Nephron (organoid): ENCODE measurements at regions not wholly inside any gene's neighbourhood (a gene's known extent, or its start where the extent isn't known, plus 50 kb on each side); places are given as distances from the start of the nearest gene placed in this dataset.

ENCODE experiments used
- H3K27ac Mint-ChIP-seq, 3 experiments: 2 replicates each; pipeline ENCODE4 v1.8.0; 2020; ENCODE audit warnings: mixed read lengths in 3 of 3, mild to moderate bottlenecking in 2 of 3, moderate library complexity in 1 of 3
- H3K27me3 Mint-ChIP-seq: 2 replicates; pipeline ENCODE4 v1.8.0; 2021; ENCODE audit warnings: low read depth, mild to moderate bottlenecking, moderate library complexity, mixed read lengths
- H3K36me3 Mint-ChIP-seq: 2 replicates; pipeline ENCODE4 v1.8.0; 2020; ENCODE audit warnings: low read depth, mixed read lengths
- H3K4me1 Mint-ChIP-seq: 2 replicates; pipeline ENCODE4 v1.8.0; 2020; ENCODE audit warnings: mixed read lengths
- H3K4me3 Mint-ChIP-seq, 3 experiments: 2 replicates each; pipeline ENCODE4 v1.8.0; 2020; ENCODE audit warnings: mild to moderate bottlenecking in 3 of 3, mixed read lengths in 3 of 3, moderate library complexity in 2 of 3
- H3K9me3 Mint-ChIP-seq: 2 replicates; pipeline ENCODE4 v1.8.0; 2020; ENCODE audit warnings: mixed read lengths
- CTCF ChIP-seq, 3 experiments: fragments of 200-600 bp; sonication (generic); IDR thresholded peaks; one replicate each; pipeline ENCODE4 v1.5.0; 2021; ENCODE audit warnings: antibody characterized with exemption in 3 of 3; ENCODE audit not compliant: unreplicated experiment in 3 of 3

- Mint-ChIP-seq H3K27me3 (peaks cover 10% of the 10 kb centered on the region), H3K27ac (no peak overlapping the region), H3K36me3 (no peaks in the 10 kb centered on the region), H3K9me3 (peaks cover 12% of the 10 kb centered on the region), H3K4me3 (no peak overlapping the region), H3K4me1 (no peaks in the 10 kb centered on the region)
- TF ChIP-seq CTCF (IDR thresholded peaks at IDR 0.05; ENCODE audit: unreplicated experiment in 3 of 3), result no peak
Measured at GRCh38 chr15:91622235-91622634, 231.3 kb upstream of the SLCO3A1 start.

- H3K27me3 Mint-ChIP-seq, result peaks cover 12% of the 10 kb centered on the region
- peaks cover 12% of the 10 kb centered on the region for H3K9me3 Mint-ChIP-seq
- H3K4me3 Mint-ChIP-seq, result no peak overlapping the region
- no peak overlapping the region for H3K27ac Mint-ChIP-seq
- H3K4me1 Mint-ChIP-seq, result peaks cover 2% of the 10 kb centered on the region
- no peak for TF ChIP-seq CTCF (IDR thresholded peaks at IDR 0.05; ENCODE audit: unreplicated experiment in 3 of 3)
- H3K36me3 Mint-ChIP-seq, result no peaks in the 10 kb centered on the region
Measured at GRCh38 chr15:91622711-91623342, 230.7 kb upstream of the SLCO3A1 start.

- Mint-ChIP-seq H3K27ac (no peak overlapping the region), H3K4me1 (peaks cover 4% of the 10 kb centered on the region), H3K4me3 (no peak overlapping the region), H3K36me3 (no peaks in the 10 kb centered on the region), H3K9me3 (peaks cover 3% of the 10 kb centered on the region), H3K27me3 (peaks cover 12% of the 10 kb centered on the region)
- no peak for TF ChIP-seq CTCF (IDR thresholded peaks at IDR 0.05; ENCODE audit: unreplicated experiment in 3 of 3)
Measured at GRCh38 chr15:91624353-91624968, 229.0 kb upstream of the SLCO3A1 start.

GRCh38 chr15:91625506-91625905 lies 228.0 kb upstream of the SLCO3A1 start:
- peaks cover 4% of the 10 kb centered on the region for H3K4me1 Mint-ChIP-seq
- H3K27ac Mint-ChIP-seq, result no peak overlapping the region
- H3K4me3 Mint-ChIP-seq, result no peak overlapping the region
- peaks cover 12% of the 10 kb centered on the region for H3K27me3 Mint-ChIP-seq
- H3K36me3 Mint-ChIP-seq, result no peaks in the 10 kb centered on the region
- no peaks in the 10 kb centered on the region for H3K9me3 Mint-ChIP-seq
- no peak for TF ChIP-seq CTCF (IDR thresholded peaks at IDR 0.05; ENCODE audit: unreplicated experiment in 3 of 3)

GRCh38 chr15:91627473-91628278 lies 225.8 kb upstream of the SLCO3A1 start:
- TF ChIP-seq CTCF (IDR thresholded peaks at IDR 0.05; ENCODE audit: unreplicated experiment in 3 of 3), result no peak
- peak overlapping the region in 1 of 3 experiments; percentile 41 for H3K27ac Mint-ChIP-seq
- no peaks in the 10 kb centered on the region for H3K36me3 Mint-ChIP-seq
- peaks cover 4% of the 10 kb centered on the region for H3K4me1 Mint-ChIP-seq
- peaks cover 4% of the 10 kb centered on the region for H3K27me3 Mint-ChIP-seq
- no peaks in the 10 kb centered on the region for H3K9me3 Mint-ChIP-seq
- H3K4me3 Mint-ChIP-seq, result no peak overlapping the region
